Lower leg skin (tissue), 4 donors: ENCODE measurements at regions not wholly inside any gene's neighbourhood (a gene's known extent, or its start where the extent isn't known, plus 50 kb on each side); places are given as distances from the start of the nearest gene placed in this dataset.

Experiments
- DNase-seq, 2 donors: peaks; one replicate each; pipeline ENCODE4 v3.0.0-alpha.2; 2019; ENCODE audit warnings: low spot score in 2 of 2
- H3K4me3 ChIP-seq: fragments of 200-600 bp; sonication (generic); 2 replicates; pipeline ENCODE4 v1.5.1; 2017; ENCODE audit warnings: mild to moderate bottlenecking, low read depth; ENCODE audit not compliant: poor library complexity, severe bottlenecking
- POLR2A ChIP-seq, 2 donors: fragments of 450-650 bp; IDR thresholded peaks; one replicate each; pipeline ENCODE4 v1.6.1; 2016 to 2017; ENCODE audit warnings: antibody characterized with exemption in 2 of 2, mild to moderate bottlenecking in 1 of 2, moderate library complexity in 1 of 2
- WGBS, 2 donors: methylation state at CpG; one replicate each; pipeline ENCODE4 v1.1.5; 2018; 5-methylcytosine and 5-hydroxymethylcytosine counted together
- intact Hi-C: fragments of 100-400 bp; cut with DNase I; formaldehyde crosslinking; loops from one replicate; pipeline ENCODE4 v1.15.0; 2023; ENCODE audit warnings: low total_unique reads
- TF ChIP-seq, protein P1 (sequence below), 3 donors: fragments of 450-650 bp; IDR thresholded peaks; one replicate each; pipeline ENCODE4 v1.5.1; 2016; ENCODE audit warnings: antibody characterized with exemption in 3 of 3, mild to moderate bottlenecking in 3 of 3, moderate library complexity in 2 of 3

DNA sequence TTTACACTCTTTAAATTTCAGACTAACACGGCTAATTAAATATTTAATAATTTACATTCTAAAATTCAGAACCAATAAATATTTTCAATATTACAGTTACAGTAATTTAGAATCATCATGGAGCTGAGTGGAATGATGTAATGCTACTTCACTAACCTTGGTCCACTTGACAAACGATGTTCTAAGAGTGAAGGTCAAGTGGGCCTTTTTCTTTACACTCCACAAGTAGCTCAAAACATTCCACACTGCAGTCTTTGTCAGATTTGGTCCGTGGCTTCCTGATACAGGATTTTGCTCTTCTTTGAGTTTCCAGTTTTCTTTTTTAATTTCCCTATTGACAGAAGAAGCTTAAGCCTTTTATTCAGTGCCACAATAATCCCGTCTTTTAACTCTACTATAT, 164.6 kb upstream of the NRIP1 start:
- DNase-seq, result no peak
- no peak for TF ChIP-seq POLR2A (IDR thresholded peaks at IDR 0.05)
- TF ChIP-seq, protein P1, sequence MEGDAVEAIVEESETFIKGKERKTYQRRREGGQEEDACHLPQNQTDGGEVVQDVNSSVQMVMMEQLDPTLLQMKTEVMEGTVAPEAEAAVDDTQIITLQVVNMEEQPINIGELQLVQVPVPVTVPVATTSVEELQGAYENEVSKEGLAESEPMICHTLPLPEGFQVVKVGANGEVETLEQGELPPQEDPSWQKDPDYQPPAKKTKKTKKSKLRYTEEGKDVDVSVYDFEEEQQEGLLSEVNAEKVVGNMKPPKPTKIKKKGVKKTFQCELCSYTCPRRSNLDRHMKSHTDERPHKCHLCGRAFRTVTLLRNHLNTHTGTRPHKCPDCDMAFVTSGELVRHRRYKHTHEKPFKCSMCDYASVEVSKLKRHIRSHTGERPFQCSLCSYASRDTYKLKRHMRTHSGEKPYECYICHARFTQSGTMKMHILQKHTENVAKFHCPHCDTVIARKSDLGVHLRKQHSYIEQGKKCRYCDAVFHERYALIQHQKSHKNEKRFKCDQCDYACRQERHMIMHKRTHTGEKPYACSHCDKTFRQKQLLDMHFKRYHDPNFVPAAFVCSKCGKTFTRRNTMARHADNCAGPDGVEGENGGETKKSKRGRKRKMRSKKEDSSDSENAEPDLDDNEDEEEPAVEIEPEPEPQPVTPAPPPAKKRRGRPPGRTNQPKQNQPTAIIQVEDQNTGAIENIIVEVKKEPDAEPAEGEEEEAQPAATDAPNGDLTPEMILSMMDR (IDR thresholded peaks at IDR 0.05), result no peak
- WGBS, 2 donors, result 81 to 90% methylated on average over 4 of the region's 4 CpGs
- intact Hi-C loops, result no loop called here
- no peak overlapping the region for H3K4me3 ChIP-seq

DNA sequence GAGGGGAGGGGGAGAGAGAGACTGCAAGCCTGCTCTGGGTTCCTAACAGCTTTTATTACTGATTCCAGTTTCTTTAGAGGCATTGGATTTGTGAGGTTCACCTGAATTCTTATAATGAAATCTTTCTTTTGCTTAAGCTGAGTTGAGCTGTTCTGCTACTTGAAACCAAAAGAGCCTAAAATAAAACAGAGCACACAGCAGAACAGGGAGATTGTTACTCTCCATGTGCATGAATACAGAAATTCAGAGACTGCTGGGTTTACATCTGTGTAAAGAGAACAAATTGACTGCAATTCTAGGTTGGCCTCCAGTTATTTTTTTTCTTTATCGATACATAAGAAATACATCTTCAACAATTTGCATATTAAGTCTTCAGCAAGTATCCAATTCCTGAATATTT, 168.8 kb upstream of the NRIP1 start:
- TF ChIP-seq POLR2A (IDR thresholded peaks at IDR 0.05), result no peak
- TF ChIP-seq, protein P1 (IDR thresholded peaks at IDR 0.05), result no peak
- no peak overlapping the region for H3K4me3 ChIP-seq
- intact Hi-C loops, result no loop called here
- DNase-seq, result no peak
- WGBS, 2 donors, result 93% methylated on average over 1 of the region's 1 CpG

DNA sequence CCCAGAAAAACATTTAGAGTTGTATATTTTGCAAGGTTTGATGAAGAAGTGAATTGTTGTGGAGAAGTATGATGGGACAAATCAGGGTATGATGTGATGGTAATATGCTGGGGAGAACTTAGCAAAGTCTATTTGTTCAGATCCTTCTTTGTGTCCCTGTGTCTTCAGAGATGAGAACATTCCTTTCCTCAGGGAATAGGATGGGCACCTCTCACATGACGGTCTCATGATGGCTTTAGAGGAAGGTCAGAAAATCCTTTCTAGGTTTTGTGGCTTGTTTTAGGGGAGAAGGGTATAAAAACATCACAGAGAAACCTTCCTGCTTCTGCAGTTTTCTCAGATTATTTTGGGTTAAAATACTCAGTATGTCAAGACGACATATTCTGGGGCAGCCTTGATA, 171.3 kb upstream of the NRIP1 start:
- H3K4me3 ChIP-seq, result no peak overlapping the region
- 88 to 90% methylated on average over 2 of the region's 2 CpGs for WGBS, 2 donors
- TF ChIP-seq, protein P1 (IDR thresholded peaks at IDR 0.05), result no peak
- TF ChIP-seq POLR2A (IDR thresholded peaks at IDR 0.05), result no peak
- no peak for DNase-seq
- intact Hi-C loops, result no loop called here

DNA sequence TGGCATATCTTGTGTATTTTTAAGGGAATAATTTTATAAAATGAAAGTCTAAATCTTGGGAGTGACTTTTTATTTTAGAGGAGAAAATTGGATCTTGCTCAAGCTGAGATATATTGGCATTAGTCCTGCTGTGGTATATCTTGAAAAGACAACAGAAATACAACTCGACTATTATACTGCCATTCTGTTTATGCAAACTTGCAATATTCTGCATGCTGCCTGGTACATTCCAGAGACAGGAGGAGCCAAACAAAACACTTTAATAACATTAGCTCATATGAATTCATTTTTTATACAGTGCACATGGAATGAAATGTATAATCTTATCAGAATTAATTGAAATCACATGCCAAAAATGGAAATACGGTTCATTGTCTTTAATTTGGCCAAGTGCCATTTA, 176.0 kb upstream of the NRIP1 start:
- intact Hi-C loops, result no loop called here
- TF ChIP-seq, protein P1 (IDR thresholded peaks at IDR 0.05), result no peak
- no peak for TF ChIP-seq POLR2A (IDR thresholded peaks at IDR 0.05)
- DNase-seq, result no peak
- no peak overlapping the region for H3K4me3 ChIP-seq
- 21% methylated on average over 2 of the region's 2 CpGs for WGBS, 2 donors

DNA sequence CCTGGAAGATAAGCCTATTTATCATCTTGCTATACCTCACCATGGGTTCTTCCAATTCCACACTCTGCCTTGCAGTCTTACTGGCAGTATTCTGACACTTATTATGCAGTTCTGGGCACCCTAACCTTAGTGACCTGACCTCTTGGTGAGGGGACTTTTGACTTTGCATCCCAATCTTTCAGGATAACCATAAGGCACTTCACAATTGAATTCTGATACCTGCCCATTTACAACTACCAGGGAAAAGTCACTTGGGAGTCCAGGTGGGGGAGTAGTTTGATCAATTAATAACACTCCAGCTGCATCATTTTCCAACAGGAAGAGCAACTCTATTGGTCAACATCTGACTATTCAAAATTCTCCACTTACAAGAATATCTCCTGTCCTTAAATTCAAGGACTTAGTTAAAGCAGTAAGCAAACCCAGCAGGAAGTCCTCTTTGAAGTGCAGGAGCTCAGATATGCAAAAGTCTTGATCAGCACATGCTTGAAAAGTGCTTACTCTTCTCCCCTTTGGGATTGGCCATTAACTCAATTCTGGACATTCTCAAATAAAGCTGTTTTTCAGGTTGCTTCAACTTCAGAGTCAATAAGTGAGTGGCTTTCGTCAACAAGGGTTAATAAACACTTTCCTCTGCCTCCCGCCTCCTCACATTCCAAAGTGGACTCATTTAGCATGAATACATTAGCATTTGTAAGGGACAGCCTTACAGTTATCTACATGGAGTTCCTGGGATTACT, 177.4 kb upstream of the NRIP1 start:
- no peak for DNase-seq
- 88 to 95% methylated on average over 2 of the region's 2 CpGs for WGBS, 2 donors
- intact Hi-C loops, result no loop called here
- no peak overlapping the region for H3K4me3 ChIP-seq
- TF ChIP-seq POLR2A (IDR thresholded peaks at IDR 0.05), result no peak
- TF ChIP-seq, protein P1 (IDR thresholded peaks at IDR 0.05), result no peak

DNA sequence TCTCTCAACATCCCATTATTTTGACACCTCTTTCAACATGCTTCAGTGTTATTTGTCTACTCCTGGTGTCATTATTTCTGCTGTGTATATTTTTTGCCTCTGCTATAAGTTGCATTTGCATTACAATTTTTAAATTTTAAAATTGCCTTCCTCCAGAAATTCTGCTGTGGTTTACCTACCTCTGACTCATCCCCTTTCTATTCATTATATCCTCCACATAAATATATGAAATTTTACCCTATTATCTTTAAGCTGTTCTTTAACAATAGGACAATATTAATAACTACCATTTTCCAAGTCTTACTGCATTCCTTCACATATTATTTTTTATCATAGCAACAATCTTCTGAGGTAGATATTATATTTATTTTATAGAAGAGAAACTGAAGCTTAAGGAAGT, 178.1 kb upstream of the NRIP1 start:
- DNase-seq, result no peak
- intact Hi-C loops, result no loop called here
- TF ChIP-seq POLR2A (IDR thresholded peaks at IDR 0.05), result no peak
- TF ChIP-seq, protein P1 (IDR thresholded peaks at IDR 0.05), result no peak
- H3K4me3 ChIP-seq, result no peak overlapping the region
